LHCN-M2 (cell line): ENCODE measurements at regions not wholly inside any gene's neighbourhood (a gene's known extent, or its start where the extent isn't known, plus 50 kb on each side); places are given as distances from the start of the nearest gene placed in this dataset.
"Not testable (repeated sequence)": the region's sequence is repeated elsewhere in the genome, so short reads cannot be mapped to it uniquely, and the experiment has no call there.

Source experiments
- DNase-seq: peaks from one replicate; pipeline ENCODE4 v3.0.0-alpha.2; 2012; ENCODE audit warnings: low read depth

DNA sequence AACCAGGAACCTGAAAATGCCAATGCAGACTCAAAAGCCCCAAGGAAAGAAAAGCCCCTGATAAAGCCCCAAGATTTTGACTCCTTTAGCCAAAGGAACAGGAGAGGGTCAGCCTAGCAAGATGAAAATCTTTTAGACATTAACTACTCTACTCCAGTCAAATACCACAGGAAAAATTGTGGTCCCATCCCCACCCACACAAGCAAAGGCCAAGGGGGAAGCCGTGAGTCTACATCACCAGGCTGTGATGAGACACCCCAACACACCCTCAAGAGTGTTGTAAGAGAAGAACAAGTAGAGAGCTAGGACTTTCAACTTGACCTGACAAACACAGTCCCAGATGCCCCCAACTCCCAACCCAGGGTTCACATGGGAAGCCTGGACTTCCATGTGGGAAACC is 192.8 kb upstream of the NR5A2 start:
- DNase-seq: no peak

DNA sequence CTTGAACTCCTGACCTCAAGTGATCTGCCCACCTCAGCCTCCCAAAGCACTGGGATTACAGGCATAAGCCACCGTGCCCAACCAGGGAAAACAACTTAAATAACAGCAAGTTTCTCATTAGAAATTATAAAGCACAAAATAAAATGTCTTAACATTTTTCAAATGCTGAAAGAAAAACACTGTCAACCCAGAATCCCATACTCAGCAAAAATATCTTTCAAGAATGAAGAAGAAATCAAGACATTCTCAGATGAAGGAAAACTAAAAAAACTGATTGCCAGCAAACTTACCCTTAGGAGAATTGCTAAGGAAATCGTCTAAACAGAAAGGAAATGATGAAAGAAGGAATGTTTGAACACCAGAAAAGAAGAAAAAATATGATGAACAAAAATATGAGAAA is 191.1 kb upstream of the NR5A2 start:
- no peak for DNase-seq

DNA sequence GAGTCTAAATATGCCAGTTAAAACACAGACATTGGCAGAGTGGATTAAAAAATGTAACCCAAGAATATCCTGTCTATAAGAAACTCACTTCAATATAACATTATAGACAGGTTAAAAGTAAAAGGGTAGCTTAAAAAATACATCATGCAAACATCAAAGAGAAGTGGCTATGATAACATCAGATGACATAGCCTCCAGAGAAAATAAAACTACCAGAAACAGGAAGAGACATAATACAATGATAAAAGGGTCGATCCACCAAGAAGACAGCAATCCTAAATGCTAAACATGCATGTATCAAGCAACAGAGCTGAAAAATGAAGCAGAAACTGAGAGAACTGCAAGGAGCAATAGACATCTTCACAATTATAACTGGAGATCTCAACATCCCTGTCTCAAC is 190.2 kb upstream of the NR5A2 start:
- no peak for DNase-seq

DNA sequence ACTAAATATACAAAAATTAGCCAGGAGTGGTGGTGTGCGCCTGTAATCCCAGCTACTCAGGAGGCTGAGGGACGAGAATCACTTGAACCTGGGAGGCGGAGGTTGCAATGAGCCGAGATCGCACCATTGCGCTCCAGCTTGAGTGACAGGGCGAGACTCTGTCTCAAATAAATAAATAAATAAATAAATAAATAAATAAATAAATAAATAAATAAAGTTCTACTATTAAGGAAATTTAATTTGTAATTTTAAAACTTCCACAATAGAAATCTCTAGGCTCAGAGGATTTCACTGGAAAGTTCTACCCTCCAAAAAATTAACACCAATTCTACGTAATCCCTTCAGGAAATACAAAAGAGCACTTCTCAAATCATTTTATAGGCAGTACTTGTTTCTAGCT is 187.9 kb upstream of the NR5A2 start:
- DNase-seq: not testable (repeated sequence)

DNA sequence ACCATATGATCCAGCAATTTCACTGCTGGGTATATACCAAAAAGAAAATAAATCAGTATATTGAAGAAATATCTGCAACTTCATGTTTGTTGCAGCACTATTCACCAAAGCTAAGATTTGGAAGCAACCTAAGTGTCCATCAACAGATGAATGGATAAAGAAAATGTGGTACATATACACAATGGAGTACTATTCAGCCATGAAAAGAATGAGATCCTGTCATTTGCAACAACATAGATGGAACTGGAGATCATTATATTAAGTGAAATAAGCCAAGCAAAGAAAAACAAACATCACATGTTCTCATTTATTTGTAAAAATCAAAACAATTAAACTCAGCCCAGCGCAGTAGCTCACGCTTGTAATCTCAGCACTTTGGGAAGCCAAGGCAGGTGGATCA is 184.4 kb upstream of the NR5A2 start:
- DNase-seq: not testable (repeated sequence)

DNA sequence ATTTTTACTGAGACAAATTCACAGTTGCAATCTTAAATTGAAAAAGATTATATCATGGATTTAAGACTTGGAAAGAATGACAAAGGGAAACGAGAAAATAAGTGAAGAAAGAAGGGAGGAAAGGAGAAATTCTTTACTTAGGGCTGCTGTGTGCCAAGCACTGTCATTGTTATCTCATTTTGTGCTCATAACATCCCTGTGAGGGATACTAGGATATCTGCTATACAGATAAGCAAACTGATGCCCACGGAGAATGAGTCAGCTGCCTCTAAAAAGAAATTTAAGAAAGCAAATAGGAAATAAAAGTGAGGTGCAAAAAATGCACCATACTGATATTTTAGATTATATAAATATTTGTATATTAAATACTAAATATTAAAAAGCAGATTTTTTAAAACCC is 183.6 kb upstream of the NR5A2 start:
- no peak for DNase-seq

DNA sequence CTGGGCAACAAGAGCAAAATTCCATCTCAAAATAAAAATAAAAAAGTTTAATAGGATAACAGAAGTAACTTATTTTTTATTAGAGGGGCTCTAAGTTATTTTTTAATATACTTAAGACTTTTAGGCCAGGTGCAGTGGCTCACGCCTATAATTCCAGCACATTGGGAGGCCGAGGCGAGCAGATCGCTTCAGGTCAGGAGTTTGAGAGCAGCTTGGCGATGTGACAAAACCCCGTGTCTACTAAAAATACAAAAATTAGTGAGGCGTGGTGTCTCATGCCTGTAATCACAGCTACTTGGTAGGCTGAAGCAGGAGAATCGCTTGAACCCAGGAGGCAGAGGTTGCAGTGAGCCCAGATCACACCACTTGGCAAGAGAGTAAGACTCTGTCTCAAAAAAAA is 180.5 kb upstream of the NR5A2 start:
- no peak for DNase-seq

DNA sequence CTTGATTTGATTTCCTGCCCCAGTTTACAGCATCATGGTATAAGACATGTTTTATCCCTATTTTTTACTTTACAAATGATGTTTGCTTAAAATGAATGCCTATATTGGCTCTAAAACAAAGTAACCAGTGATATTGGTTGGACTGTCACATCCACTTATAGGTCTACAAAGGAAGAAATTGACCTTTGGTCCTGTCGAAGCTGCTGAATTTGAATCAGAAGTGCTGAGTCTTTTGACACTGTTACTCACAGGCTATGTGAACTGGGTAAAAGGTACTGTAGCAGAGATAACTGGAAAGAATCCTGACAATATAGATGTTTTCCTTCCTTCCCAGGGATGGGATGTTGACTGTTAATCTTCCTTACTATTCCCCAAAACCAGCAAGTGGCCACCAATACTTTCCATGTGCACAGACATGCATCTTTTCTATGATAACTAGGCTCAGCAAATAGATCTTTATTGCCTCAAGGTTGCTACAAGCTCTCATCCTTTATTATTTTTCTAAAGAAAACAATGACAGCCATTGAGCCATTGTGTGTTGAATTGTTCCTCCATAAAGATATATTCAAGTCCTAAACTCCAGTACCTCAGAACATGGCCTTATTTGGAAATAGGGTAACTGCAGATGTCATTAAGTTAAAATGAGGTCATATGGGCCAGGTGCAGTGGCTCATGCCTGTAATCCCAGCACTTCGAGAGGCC is 175.9 kb upstream of the NR5A2 start:
- DNase-seq: no peak

DNA sequence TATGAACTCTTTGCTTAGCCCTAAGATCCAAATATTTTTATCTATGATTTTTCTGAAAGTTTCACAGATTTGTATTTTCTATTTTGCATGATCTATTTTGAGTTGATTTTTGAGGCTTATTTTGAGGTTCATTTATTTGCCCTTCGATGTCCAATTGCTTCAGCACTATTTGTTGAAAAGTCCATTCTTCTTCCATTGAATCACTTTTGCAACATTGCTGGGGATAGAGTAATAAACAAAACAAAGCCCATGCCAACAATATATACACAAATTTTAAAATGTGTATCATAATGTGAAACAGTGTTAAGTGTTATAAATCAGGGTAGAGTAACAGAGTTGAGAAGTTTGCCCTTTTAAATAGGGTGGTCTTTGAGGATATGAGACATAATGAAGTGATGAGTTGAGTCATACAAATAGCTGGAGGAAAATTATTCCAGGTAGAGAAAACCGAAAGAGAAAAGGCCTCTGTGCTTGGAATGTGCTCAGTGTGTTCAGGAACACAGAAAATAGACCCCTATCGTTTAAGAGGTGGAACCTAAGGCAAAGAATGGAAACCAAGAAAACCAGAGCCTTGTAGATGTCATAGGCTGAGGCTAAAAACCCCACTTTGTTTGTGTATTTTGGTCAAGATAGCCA is 172.7 kb upstream of the NR5A2 start:
- DNase-seq: peak; percentile 23

DNA sequence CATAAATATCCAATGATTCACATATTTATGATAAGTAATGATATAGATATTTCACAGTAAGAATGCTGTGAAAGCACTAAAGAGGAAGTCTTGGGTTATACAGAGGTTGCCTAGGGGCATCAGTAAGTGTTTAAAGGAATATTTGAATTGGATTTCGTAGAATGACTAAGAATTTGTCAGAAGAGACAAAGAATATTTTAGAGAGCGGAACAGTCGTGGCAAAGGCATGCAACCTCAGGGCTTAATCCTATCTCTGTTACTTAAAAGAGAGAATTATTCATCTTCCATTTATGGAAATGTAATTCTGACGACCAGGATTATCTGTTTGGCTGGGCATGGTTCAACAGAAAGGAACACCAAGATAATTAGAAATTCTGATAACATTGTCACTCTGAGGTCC is 171.9 kb upstream of the NR5A2 start:
- DNase-seq: peak; percentile 81

DNA sequence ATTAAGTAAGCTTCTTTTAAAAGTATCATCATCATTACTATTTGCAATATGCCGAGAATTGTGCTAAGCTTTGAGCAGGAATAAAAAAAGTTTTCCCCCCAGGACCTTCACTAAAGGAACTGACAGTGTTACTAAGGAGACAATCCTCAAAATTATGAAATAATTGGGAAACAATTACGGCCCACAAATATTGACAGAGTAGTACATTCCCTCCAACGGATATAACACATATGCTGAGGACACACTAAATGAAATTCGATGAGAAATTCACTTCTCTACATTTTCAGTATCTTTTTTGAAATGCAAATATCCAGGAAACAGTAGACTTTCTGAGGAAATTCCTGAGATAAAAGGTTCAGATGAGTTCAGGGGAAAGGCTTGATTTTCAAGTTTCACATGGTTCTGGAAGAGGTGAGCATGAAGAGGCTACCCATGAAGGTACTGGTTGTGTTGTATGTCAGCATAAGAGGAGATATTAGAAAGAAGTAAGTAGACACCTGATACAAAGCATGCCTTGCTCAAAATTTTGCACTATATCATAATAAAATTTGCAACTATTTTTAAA is 171.2 kb upstream of the NR5A2 start:
- DNase-seq: no peak

DNA sequence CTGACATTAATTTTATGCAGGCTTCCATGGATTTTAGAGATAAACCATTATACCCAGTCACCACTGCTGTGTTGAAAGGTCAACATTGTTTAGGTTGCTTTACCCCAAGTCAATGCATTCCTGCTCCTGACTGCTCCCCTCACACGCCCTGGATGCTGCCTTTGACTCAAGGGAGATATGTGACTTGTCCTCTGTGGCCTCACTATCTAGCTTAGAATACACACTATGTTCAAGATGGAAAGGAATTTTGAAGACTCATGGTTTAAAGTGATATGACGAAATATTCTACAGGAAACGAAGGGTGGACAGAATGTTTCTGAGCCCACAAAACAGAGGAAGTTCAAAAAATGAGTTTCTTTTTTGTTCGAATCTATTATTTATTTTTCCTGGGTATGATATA is 170.4 kb upstream of the NR5A2 start:
- DNase-seq: peak; percentile 45

DNA sequence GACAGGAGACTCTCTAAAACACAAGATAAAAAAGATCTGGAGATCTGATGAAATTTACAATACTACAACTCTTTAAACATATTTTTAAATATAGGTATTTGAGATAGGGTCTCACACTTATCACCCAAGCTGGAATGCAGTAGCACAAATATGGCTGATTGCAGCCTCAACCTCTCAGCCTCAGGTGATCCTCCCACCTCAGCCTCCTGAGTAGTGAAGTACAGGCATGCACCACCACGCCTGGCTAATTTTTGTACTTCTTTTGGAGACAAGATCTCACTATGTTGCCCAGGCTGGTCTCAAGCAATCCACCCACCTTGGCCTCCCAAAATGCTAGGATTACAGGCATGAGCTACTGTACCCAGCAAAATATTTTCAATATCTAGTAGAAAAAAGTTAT is 170.0 kb upstream of the NR5A2 start:
- DNase-seq: no peak

DNA sequence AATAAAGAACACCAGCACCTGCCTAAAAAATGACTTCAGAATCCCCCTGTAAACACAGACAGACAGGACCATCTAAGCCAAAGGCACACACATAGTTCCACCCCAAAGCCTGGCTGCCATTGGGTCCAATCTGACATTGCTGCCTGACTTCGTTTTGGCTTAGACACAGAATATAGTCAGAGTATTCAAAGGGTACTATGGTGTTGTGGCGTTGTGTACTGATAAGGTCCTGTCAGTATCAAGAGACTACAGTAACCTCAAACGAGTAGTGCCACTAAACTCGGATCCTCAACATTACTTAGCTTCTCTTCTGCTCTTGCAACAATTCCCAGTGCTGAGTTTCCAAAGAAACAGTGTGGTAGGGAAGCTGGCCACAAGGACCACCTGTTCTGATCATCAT is 169.3 kb upstream of the NR5A2 start:
- no peak for DNase-seq

DNA sequence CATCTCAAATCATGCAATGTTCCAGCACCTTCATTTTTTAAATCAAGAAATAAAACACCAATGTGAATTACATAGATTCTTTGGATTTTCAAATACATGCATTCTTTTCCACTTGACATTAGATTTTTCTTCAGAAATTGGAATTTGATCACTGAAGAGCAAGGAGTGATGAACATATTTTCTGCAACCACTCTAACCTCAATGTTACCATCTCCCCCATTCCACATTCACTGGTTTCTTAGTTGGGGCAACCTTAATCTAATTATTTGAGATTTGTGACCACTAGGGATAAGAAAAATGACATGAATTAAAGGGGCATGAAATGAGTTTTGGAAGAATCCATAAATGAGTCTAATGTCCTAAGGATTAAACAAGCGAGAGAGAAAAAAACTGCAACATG is 168.7 kb upstream of the NR5A2 start:
- DNase-seq: no peak

DNA sequence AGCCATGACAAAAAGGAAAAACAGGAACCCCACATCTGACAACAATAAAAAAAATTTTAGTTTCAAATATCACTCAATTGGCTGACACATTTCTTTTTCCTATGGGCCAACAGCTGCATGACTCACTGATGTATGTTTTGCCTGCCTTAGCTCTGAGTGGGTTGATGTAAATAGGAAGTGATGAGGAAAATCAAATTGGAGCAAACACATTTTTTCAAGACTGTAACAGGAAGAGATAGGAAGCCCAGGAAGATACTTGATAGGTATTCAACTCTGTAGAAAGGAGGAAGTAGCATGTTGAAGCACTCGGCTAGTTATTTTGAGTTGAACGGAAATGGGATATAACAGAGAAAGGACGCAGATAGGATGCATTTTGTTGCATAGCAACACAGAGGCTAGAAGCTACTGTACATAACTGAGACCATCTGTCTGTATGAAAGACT is 168.0 kb upstream of the NR5A2 start:
- DNase-seq: peak; percentile 82

DNA sequence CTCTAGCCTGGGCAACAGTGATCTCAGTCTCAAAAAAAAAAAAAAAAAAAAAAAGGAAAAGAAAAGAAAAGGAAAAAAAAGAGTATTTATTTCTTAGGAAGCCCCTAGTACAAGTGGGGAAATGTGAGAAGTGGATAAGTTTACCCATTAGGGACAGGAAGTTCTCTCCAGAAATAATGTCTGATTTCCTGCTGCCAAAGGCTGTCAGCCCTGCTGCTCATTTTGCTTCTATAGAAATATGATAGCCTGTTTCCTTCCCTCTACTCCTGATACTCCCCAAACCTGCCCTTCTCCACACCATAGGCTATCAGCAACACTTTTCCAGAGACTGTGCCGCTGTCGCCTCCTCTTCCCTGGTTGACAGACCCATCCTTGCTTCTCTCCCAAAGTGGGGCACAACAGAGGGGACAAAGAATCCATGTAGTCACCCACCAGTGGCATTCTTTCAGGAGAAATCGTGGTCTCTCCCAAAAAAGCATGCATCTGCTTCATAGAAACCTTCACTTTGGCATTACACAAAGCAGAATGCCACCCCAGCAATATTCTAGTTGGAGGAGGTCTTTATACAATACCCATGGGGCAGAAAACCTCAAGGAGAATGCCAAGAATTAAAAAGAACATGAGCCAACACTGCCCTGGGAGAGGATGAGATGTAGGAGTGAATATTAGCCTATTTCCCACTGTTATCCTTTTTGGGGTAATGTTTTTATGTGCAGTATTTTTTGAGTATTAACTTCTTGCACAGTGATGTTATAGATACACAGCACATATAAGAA is 166.3 kb upstream of the NR5A2 start:
- DNase-seq: peak; percentile 40

DNA sequence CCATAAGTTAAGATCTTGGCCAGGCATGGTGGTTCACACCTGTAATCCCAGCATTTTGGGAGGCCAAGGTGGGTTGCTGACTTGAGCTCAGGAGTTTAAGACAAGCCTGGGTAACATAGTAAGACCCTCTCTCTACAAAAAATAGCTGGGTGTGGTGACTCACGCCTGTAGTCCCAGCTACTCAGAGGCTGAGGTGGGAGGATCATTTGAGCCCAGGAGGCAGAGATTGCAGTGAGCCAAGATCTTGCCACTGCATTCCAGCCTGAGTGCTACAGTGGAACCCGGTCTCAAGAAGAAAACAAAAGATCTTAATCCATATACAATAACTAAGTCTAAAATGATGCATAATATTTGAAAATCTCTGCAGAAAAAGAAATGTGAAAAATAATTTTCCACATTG is 165.5 kb upstream of the NR5A2 start:
- DNase-seq: no peak

DNA sequence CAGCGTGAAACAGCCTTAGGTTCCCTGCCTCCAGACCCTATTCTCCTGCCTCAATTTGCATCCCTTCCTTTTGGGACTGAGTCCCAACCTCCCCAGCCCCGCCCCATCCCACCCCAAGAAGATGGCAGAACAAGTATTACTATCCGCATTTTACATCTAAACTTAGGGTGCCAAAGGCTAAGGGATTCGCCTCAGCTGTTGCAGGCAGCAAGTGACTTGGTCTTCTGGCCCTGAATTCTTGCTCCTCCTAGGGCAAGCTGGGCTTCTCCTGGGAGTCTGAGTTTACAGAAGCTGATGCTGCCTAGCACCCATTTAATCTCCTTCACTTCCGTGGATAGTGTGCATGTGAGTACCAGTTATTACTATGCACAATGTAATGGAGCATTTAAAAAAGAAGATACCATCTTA is 161.3 kb upstream of the NR5A2 start:
- DNase-seq: no peak

DNA sequence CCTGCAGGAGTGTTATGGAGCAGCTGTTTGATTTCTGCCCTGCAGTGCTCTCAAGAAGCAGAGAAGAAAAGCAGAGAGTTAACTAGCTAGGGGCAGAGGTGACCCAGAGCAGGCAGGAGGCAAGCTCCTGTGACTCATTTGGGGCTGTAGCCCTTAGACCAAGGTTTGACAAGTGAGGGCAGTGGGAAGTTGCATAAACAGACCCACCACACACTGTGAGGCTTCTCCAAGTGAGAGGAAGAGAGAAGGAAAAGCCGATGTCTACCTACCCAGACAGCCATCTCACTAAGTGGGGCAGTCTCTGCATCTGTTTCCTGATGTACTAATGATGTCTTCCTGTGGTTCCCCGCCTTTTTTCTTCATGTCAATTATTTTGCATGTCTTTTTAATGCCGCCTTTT is 159.9 kb upstream of the NR5A2 start:
- DNase-seq: peak; percentile 15

DNA sequence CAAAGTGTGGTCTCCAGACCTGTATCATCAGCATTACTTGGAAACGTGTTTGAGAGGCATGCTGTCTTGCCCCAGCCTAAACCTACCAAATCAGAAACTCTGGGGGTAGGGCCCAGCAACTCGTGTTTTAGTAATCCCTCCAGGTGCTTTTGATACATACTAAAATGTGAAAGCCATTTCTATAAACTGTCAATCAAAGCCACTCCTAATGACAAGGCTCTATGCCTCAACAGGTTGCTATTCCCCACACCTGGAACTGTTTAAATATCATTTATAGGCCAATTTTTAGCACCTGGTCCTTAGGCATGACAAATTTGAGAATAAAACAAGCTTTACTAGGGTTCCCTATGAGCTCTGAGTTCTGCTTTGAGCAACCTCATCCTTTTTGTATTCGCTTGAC is 158.7 kb upstream of the NR5A2 start:
- DNase-seq: no peak

DNA sequence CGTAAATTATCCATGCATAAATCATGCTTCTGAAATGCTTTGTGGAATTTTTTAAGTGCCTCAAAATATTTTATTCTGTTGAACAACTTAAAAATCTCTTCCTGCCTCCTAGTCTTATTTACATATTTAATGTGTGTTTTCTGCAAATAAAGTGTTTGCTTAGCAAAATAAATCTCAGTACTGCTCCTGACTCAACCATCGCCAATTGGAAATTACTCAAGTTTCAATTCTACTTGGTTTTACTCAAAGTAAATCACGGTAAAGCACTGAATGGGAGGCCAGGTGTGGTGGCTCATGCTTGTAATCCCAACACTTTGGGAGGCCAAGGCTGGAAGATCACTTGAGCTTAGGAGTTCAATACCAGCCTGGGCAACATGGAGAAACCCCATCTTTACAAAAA is 152.2 kb upstream of the NR5A2 start:
- DNase-seq: no peak

DNA sequence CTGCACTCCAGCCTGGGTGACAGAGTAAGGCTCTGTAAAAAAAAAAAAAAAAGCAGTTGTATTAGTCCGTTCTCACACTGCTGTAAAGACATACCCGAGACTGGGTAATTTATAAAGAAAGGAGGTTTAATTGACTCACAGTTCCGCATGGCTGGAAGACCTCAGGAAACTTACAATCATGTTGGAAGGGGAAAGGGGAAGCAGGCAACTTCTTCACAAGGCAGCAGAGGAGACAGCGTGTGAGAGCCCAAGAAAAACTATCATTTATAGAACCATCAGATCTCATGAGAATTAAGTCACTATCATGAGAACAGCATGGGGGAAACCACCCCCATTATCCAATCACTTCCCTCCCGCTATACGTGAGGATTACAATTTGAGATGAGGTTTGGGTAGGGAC is 151.7 kb upstream of the NR5A2 start:
- DNase-seq: no peak
